Omental fat pad (tissue), 3 donors: ENCODE measurements at regions not wholly inside any gene's neighbourhood (a gene's known extent, or its start where the extent isn't known, plus 50 kb on each side); places are given as distances from the start of the nearest gene placed in this dataset.

Experiments used
- ATAC-seq: fragments of 150-250 bp; one replicate; pipeline ENCODE4 v1.9.1; 2016; ENCODE audit warnings: mild to moderate bottlenecking, moderate library complexity; ENCODE audit not compliant: low FRiP score
- DNase-seq: peaks from one replicate; pipeline ENCODE4 v3.0.0-alpha.2; 2019; ENCODE audit warnings: low spot score
- TF ChIP-seq, protein P1 (sequence below), 3 donors: fragments of 450-650 bp; IDR thresholded peaks; one replicate each; pipeline ENCODE4 v1.5.1; 2016 to 2017; ENCODE audit warnings: antibody characterized with exemption in 3 of 3, mild to moderate bottlenecking in 3 of 3, moderate library complexity in 2 of 3

DNA sequence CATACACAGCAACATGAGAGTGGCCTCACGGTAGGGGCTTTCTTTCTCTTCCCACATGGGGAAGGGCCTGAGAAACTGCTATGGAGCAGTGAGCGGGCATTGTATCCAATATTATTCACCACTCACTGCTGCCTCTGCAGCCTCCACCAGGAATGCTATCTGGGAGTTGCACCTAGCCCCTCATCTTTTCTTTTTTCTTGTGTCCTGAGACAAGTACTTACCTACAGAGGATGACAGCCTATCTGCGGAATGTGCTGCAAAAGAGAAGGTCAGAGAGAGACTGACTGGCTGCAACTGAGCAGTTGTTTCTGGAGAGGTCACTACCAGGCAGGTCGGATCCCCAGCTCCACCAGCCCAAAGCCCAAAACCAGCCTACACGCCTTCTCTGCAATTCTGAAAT lies 52.1 kb upstream of the HTATIP2 start:
- TF ChIP-seq, protein P1, sequence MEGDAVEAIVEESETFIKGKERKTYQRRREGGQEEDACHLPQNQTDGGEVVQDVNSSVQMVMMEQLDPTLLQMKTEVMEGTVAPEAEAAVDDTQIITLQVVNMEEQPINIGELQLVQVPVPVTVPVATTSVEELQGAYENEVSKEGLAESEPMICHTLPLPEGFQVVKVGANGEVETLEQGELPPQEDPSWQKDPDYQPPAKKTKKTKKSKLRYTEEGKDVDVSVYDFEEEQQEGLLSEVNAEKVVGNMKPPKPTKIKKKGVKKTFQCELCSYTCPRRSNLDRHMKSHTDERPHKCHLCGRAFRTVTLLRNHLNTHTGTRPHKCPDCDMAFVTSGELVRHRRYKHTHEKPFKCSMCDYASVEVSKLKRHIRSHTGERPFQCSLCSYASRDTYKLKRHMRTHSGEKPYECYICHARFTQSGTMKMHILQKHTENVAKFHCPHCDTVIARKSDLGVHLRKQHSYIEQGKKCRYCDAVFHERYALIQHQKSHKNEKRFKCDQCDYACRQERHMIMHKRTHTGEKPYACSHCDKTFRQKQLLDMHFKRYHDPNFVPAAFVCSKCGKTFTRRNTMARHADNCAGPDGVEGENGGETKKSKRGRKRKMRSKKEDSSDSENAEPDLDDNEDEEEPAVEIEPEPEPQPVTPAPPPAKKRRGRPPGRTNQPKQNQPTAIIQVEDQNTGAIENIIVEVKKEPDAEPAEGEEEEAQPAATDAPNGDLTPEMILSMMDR (IDR thresholded peaks at IDR 0.05): no peak
- DNase-seq: no peak
- no peak for ATAC-seq

GRCh38 chr11:20310596-20311394 lies 52.7 kb upstream of the HTATIP2 start:
- TF ChIP-seq, protein P1 (IDR thresholded peaks at IDR 0.05): no peak
- DNase-seq (no peak), ATAC-seq (no peak)

DNA sequence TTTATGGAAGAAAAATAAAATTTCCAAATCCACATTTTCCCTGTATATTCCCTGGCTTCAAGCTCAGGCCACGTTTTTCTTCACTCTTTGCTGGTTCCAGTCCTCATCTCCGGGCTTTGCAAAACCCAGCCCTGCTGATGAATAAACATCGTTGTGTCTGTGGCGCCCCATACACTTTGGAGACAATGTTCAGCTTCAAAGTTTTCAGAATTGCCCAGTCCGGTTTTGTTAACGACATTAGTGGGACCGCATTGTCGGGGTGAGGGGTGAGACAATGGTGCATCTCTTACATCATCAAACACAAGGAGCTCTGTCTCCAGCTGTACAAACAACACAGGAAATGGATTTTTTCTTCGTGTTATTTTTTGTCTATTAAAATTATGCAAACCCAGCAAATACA lies 53.4 kb upstream of the HTATIP2 start:
- TF ChIP-seq, protein P1 (IDR thresholded peaks at IDR 0.05): no peak
- ATAC-seq (no peak), DNase-seq (no peak)

- TF ChIP-seq, protein P1 (IDR thresholded peaks at IDR 0.05): no peak
- DNase-seq (no peak), ATAC-seq (no peak)
Observed at GRCh38 chr11:20309231-20310025, 54.1 kb upstream of the HTATIP2 start.

GRCh38 chr11:20308601-20309000 lies 54.9 kb upstream of the HTATIP2 start:
- ATAC-seq: no peak
- TF ChIP-seq, protein P1 (IDR thresholded peaks at IDR 0.05): no peak
- no peak for DNase-seq

- DNase-seq (no peak), ATAC-seq (no peak)
- TF ChIP-seq, protein P1 (IDR thresholded peaks at IDR 0.05): no peak
Observed at GRCh38 chr11:20303391-20303965, 60.0 kb upstream of the HTATIP2 start.
